GM21723 (cell line): ENCODE measurements at regions not wholly inside any gene's neighbourhood (a gene's known extent, or its start where the extent isn't known, plus 50 kb on each side); places are given as distances from the start of the nearest gene placed in this dataset.
"Not testable (repeated sequence)": the region's sequence is repeated elsewhere in the genome, so short reads cannot be mapped to it uniquely, and the experiment has no call there.

Source experiments
- ATAC-seq: cut with Tn5 transposase; IDR thresholded peaks from one replicate; pipeline ENCODE4 v1.9.1; 2021; ENCODE audit warnings: mild to moderate bottlenecking, moderate library complexity; ENCODE audit not compliant: unreplicated experiment

DNA sequence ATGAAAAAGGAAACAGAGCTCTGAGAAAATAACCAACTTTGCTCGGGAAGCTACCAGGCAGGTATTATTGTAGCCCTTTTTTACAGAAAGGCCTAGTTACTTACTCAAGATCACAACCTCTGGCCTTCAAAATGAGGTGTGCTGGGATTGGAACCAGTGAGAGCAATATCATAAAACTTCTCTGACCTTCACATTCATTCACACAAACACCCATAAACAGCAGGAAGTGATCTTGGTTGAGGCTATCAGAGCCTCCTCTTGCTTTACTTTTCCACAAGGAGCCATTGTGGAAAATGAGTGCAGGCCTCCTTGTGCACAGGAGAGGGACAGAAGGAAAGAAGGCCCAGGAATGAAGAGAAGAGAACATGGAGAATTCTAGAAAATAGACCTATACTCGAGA is 204.5 kb upstream of the NPVF start:
- ATAC-seq = no peak

DNA sequence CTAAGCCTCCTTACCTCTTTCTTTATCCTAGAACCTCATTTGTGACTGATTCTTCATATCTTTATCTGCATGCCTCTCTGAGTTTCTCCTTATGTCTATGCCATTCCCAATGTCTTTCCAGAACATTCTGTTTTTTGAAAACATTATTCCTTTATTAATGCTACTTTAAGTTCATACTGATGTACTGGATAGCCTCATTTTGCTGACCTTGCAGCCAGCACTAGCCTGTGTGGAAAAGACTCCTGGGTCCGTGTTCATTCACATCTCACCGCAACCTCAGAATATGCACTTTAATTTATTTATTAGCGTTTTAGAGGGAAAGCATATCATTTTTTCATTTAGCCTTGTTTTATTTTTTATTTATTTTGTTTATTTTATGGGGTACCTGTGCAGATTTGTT is 208.1 kb upstream of the NPVF start:
- ATAC-seq = no peak

DNA sequence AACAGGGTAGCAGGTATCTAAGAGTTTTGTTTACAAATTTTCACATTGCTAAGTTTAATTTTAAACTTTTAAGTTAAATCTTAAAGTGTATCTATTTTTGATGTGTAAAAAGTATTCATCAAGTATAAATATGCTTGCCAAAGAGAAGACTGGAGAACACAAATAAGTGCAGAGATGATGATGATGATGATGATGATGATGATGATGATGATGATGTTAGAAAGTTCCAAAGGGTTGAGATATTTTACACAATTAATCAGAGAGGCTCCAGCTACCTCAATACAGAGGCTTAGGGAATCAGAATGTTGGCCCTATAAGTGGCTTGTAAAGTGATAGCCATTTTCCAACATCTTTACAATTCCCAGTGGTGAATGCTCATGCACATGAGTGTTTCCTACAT is 209.0 kb upstream of the NPVF start:
- ATAC-seq = no peak

DNA sequence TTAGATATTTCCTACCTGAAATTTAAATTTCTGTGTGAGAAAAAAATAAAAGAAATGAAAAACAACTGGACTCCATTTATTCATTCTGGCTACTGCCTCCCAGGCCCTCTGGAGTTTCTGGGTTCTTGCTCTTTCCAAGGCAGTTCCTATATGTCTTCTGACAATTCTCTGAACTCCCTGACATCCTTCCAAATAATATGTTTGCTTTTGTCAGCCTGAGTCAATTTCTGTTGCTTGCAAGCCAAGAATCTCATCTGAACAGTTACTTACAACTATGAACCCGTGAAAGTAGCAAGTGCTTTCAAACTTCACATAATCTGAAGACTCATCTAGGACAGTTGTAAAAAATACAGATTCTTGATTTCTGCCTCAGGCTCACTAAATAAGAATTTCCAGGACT is 216.7 kb upstream of the NPVF start:
- ATAC-seq = no peak

DNA sequence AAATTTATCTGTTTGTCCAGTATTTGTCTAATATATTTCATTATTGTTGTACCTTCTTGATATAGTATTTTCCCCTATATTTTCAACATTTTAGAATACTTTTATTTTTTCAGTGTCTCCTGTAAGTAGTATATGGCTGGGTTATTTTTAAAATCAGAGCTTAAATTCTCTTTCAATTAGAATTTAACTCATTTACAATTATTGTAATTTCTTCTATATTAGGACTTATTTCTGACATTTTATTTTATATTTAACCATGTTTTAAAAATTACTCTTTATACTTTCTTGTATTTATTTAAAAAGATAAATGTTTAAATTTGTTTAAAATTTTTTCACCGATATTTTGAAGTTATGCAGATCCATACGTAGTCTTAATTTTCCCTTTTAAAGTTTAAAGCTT is 220.0 kb upstream of the NPVF start:
- no peak for ATAC-seq

DNA sequence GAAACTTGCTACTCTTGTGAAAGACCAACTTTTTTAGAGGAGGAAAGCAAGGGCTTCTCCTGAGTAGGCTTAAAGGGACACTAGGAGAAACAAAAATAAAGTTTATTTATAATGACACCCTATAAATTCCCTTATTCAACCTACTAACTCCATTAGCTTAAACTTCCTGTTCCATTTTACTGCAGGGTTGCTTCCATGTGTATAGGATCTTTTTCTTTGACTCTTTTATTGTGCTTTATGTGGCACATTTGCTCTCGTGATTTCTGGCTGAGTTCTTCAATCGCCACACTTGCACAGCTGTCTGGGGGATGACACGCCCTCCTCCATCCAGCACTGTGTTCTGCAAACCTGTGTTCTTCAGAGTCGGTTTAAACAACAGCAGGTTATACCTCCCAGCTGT is 225.7 kb upstream of the NPVF start:
- ATAC-seq = no peak

DNA sequence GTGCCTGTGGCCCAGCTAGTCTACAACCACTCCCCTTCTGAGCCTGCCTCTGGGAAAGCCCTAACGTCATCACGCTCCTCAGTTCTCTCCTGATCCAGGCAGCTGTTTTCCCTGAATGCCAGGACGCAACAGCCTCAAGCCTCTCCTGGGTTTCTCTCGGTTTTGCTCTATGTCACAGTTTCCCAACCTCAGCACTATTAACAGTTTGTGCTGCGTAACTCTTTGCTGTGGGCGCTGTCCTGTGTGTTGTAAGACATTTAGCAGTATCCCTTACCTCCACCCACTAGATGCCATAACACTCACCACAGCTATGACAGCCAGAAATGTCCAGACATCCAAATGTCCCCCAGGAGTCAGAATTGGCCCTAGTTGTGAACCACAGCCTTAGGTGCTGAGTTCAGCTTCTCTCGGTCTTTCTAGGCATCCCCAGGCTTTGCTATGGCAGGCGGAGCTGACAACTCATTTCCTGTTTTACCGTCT is 226.3 kb upstream of the NPVF start:
- ATAC-seq = no peak

DNA sequence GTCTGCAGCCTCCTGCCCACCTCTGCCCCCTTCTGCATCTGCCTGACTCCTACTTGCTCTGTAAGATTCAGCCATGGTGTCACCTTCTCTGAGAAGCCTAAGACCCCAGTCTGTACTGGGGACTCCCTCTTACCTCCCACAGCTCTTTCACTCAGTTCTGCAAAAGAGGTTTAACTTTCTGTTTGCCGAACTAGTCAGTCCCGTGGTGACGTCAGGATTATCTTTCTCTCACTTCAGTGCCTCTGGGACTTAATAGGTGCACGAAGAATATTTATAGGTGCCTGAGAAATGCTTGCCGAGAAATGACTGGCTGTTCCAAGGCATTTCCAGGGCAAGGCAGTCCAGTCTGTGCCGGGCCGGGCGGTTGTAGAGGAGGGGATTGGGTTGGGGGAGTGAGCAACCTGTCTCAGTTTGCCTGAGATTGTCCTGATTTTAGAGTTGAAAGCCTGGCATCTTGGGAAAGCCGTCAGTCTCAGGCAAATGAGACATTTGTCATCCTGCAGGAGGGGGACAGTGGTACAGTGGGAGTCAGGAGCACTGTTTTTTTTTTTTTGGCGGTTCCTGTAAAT is 227.5 kb upstream of the NPVF start:
- ATAC-seq = no peak

DNA sequence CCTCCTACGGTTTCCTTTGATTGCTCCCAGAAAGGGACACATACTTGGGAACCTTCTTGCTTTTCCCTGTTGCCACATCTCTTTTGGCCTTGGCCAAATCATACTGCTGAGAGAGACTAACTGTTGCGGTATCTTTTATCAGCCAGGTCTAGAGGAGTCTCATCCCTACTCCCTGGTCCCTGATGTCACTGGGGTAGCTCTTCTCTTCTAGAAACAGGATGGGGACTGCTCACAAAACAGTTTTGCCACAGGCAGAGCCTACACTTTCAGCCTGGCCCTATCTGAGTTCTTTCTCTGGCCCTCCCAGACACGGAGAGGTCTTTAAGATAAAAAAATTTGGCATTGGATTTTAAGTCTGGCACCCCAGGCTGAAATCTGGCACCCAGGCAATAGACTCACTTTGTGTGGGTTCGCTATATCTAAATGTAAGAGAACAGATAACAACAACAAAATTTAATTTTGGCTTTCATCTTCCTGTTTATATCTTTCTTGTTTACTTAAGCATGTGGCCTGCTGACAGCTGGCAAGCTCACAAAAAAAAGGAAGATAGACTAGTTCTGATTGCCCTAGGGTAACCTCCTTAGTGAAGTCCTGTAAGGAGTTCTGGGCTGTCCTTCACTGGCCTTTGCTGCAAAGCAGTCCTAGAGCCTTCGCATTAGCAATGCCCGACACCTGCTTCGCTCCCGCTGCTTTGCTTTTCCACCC is 228.3 kb upstream of the NPVF start:
- ATAC-seq = no peak

DNA sequence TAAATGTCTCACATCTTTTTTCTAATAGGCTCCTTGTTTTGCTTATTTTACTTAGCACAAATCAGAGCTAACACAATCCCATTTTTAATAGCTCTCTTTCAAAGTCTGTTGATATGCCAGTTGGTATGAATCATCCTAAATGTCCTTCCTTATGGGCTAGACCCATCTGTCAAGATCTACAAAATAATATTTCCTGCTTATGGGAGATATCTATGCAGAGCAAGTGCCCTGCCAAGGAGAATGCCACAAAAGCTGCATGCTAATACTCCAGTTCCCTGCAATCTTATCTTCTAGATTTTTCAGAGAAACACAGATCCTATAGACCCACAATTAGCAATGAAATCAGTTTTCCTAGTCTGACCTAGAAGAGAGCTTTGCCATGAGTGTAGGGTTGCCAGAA is 230.8 kb upstream of the NPVF start:
- ATAC-seq = no peak

DNA sequence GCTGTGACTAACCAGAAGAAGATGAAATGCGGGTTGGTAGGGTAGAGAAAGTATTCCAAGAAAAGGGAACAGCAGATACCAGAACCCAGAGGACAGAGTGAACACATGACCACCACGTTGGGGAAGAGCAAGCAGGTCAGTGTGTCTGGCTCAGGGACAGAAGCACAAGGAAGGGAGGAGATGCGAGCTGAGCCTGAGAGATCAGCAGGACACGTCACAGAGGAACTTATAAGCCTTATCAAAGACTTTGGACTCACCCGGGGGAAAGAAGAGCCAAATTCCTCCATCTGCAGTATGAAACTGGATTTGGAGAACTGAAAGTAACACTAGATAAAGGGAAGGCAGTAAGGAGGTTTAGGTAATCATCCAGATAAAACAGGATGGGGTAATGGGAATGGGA is 232.1 kb upstream of the NPVF start:
- no peak for ATAC-seq

DNA sequence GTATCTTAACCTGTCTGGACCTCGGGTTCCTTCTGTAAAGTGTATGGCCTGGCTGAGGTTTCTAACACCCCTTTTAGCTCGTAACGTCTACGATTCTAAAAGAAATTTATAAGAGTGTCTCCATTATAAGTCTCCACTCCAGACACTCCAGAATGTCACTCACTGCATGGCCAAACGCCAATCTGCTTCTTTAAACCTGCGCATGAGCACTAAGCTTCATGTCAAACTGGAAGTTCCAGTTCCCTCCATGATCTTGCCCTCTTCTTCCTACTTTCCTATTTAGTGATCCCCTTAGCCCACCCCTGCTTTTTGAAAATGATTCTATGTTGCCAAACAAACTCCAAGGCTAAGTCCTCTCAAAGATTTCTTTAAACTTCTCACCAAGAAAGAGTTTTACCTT is 241.4 kb upstream of the NPVF start:
- ATAC-seq = no peak

DNA sequence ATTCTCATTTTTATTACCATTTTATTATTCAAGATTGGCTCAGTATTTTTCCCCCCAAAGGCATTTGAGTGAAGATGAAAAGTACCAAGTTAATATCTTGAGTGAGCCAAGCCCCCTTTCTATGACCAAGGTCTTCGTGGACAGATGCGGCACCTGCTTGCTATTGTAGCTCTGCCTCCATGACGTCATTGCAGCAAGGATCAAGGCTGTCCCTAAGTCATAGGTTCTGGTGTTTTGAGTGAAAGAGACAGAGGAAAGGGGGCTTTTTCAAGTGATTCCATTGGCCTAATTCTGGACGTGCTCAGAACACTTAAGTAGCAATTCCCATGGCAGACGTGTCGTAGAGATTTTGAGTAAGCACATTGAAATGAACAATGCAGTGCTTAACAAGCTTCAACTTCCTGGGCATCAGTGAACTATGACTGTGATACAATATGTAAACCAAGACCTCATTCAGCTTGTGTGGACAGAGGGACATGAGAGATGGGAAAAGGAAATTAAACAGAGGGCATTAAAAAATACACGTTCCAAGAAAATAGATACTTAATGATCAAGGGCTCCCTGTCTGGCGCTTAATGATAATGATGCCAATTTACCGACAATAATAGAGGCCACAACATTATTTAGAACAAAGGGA is 248.7 kb upstream of the NPVF start:
- no peak for ATAC-seq

DNA sequence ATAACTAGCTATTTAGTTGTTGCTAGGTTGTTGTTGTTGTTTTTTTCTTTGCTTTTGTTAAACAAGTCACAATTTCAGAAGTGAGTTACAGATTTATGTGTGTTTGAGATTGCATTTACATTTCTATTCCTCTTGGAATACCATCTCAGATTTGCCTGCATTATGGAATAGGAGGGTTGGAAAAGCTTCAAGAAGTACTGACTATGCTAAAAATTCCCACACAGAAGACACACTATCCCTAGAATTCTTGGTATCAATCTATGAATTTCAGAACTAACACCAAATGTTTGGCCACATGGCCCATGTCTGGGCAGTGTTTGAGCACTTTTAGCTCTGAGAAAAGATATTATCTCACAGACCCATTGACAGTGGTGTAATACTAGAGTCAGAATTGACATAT is 249.9 kb upstream of the NPVF start:
- not testable (repeated sequence) for ATAC-seq

DNA sequence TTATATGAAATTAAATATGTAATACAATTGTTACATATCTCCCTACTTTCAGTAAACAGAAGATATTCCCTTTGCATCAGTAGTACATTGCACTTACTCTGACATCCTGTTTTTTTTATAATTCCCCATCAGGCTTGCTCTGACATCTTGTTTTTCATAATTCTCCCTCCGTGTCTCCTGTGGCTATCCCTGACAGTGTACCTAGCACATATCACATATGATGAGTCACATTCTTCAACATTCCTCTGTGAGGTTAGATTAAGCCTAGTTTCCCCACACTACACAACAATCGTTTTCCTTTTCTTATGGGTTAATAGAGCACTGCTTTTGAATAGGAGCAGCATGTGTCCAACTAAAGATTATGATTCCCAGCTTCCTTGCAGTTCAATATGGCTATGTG is 250.6 kb upstream of the NPVF start:
- no peak for ATAC-seq

DNA sequence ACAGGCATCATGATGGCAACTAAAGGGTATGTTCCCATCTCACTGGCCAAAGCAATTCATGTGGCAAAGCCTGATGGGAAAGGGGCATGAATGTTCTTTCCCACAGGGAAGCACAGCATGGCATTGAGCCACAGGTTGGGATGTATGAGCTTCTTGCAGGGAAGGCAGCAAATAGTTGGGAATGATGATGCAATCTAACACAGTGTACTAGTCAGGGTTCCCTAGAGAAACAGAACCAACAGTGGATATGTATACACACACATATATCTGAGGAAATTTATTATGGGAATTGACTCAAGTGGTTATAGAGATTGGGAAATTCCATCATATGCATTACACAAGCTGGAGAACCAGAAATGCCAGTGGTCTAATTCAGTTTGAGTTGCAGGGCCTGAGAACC is 253.6 kb upstream of the NPVF start:
- no peak for ATAC-seq

DNA sequence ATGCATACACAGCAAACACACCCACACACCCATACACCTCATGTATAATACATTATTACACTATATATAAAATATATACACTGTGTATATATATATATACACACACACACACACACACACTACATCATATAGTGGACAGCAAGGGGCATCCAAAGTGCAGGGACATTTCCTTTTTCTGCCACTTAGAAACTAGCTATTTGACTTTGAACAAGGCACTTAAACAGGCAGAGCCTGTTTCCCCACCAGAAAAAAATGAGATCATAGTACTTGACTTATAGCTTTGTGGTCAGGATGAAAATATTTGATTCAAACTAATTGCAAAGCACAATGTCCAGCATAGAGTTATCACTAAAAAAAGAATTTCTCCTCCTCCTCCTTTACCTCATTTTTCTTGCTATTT is 254.3 kb upstream of the NPVF start:
- no peak for ATAC-seq

DNA sequence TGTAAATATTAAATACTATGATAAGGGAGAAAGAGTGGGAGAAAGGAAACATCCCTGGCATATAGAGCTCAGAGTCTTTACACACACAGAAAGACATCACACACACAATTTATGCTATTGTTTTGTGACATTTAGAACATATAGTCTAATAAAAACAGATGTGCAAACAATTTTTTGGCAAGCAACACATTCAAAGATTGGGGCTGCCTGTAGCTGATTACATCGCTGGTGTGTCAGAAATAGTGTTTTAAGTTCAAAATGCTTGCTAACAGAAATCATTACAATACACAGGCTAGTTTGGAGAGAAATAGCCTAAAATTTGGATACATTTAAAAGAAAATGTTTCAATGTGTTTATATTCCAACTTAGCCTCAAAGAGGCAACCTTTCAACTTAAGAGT is 256.7 kb upstream of the NPVF start:
- no peak for ATAC-seq

DNA sequence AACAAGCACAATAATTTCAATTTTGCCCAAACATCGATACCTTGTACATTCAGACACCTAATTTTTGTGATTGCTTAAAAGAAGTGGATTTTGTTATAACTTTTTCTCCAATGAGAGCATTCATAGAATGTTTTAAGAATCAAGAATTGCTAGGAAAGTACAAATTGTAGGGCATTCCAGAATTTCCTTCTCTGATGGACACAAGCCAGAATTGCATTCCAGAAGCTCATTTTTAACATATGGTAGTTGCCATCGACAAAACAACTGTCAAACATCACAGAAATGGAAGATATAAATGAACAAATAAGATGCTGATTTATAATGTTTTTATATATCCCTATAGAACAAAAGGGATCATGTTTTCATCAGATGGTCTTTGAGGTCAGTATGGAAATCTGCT is 258.4 kb upstream of the NPVF start:
- no peak for ATAC-seq

DNA sequence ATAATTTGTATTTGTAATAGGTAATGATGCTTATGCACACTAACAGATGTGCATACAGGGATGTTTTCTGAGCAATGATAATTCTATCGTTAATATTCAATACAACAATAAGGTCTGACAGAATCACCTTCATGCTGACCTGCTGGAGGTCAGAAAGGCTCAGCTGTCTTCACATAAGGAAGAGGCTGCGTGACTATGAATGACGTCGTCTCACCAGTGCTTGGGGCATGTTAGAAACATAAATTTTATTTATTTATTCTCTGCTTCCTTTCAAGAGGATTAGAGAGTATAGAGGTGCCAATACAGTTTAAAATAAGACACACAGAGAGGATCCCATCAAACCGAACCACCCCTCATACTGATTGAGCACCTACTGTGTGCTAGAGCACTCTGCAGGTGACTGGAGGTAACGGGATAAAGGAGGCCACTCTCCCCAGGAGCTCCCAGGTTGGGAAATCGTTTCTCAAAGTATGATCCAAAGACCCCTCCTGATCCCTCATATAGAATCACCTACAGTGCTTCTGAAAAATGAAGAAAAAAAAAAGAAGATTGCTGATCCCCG is 265.6 kb upstream of the NPVF start:
- ATAC-seq = no peak

DNA sequence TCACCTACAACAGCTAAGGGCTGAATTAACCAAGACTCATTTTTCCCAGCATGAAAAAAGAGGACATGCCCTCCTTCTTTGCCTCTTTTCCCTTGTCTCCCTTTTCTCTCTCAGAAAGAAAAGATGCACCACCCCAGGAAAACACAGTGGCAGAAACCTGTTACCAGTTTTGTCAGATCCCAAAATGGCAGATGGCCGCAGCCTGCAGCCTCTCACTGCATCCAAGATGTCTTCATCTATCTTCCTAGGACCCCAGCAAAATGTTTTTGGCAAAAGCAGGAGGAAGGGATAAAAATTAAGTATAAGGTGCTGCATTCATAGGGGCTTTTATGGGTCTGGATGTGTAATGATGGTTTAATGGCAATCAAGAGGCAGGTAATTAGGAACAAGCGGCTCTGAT is 266.6 kb upstream of the NPVF start:
- no peak for ATAC-seq
